GM21423 (cell line): ENCODE measurements at regions not wholly inside any gene's neighbourhood (a gene's known extent, or its start where the extent isn't known, plus 50 kb on each side); places are given as distances from the start of the nearest gene placed in this dataset.

Experiments
- ATAC-seq: cut with Tn5 transposase; IDR thresholded peaks from one replicate; pipeline ENCODE4 v1.9.1; 2021; ENCODE audit warnings: mild to moderate bottlenecking, moderate library complexity; ENCODE audit not compliant: unreplicated experiment

DNA sequence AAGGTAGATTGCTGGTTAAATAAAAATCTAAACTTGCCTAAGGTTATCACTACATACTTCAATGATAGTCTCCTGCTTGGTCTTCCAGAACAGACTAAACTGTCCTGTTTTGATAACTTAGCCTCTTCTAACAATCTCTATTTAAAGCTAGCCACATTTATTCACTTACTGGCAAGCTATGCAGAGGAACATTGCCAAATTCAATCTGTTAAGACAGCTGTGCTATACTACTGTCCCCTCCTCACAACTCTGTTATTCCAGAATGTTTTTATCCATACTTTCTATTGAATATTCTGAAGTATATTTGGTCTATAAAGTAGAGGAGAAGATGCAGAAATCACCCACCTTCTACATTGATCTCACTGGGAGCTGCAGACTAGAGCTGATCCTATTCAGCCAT, 594.0 kb upstream of the CCDC54 start:
- no peak for ATAC-seq

DNA sequence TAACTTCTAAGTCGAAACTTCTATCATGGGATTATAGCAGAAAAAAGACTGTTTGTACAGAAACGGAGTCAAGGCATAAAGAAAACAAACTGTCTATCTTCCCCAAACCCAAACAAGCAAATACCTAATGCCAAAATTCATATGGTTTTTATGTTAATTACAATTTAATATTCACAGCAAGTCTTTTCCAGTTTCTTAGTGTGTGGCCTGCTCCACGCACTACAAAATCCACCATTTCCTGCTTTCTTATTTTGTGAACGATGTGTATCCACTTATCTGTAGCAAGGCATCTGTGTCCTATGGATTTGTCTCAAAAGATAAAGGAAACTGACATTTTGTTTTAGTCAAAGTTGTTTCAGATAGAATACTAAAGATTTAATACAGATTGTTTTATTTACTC, 588.0 kb upstream of the CCDC54 start:
- no peak for ATAC-seq

GRCh38 chr3:106792716-106793115, 584.5 kb upstream of the CCDC54 start:
- ATAC-seq = no peak

- no peak for ATAC-seq
Measured at GRCh38 chr3:106794442-106794841, 582.8 kb upstream of the CCDC54 start.

DNA sequence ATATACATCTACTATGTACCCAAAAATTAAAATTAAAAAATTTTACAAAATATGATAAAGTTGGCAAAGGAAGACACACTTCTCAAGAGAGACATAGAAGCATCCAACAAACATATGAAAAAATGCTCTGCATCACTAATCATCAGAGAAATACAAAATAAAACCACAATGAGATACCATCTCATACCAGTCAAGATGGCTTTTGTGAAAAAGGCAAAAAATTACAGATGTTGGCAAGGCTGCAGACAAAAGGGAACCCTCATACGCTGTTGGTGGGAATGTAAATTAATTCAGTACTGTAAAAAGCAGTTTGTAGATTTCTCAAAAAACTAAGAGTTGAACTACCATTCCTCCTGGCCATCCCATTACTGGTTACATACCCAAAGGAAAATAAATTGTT, 581.7 kb upstream of the CCDC54 start:
- no peak for ATAC-seq

DNA sequence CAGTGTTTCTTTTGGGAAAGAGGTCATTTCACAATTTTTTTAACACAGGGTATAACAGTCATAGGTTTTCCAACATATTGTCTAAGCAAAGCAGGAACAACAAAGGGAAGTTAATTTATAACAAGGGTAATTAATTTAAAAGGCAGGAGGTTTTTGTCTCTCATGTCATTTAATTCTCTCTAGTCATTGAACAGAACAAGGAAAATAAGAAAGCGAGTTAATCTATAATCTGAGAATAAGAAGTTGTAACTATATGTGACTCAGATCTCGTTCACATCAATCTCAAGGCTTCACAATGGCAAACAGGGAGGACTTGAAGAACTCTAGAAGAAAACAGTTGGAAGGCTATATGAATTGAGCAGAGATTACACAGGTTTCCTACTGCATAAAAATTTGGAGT, 579.8 kb upstream of the CCDC54 start:
- ATAC-seq = no peak

DNA sequence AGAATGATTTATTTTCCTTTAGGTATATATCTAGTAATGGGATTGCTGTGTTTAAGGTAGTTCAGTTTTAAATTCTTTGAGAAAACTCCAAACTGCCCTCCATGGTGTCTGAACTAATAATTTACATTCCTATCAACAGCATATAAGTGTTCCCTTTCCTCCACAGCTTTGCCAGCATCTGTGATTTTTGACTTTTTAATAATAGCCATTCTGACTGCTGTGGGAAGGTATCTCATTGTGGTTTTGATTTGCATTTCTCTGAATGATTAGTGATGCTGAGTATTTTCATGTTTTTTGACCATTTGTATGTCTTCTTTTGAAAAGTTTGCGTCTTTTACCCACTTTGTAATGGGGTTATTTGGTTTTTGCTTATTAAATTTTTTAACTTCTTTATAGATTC, 571.6 kb upstream of the CCDC54 start:
- no peak for ATAC-seq

GRCh38 chr3:106806964-106807363, 570.3 kb upstream of the CCDC54 start:
- ATAC-seq = no peak

DNA sequence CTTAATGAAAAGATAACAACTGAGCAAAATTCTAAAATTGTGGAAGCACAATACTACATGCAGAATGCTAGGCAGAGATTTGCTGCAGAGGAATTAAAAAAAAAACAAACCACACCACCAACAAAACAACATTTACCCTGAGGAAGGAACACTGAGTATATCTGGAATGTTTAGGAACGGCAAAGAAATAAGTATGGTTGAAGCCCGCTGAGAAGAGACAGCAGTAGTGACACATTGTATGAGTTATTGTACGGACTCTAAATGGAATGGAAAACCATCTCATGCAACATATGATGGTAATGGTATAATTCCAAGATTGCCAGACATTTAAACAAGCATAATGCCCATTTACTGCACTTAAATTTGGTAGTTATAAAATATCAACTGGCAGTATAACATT, 568.2 kb upstream of the CCDC54 start:
- ATAC-seq = no peak

- ATAC-seq = no peak
Measured at GRCh38 chr3:106809623-106810299, 567.5 kb upstream of the CCDC54 start.

GRCh38 chr3:106810300-106810875, 566.9 kb upstream of the CCDC54 start:
- no peak for ATAC-seq

GRCh38 chr3:106811376-106811775, 565.9 kb upstream of the CCDC54 start:
- ATAC-seq = no peak

- ATAC-seq = no peak
Measured at GRCh38 chr3:106813742-106814141, 563.5 kb upstream of the CCDC54 start.

DNA sequence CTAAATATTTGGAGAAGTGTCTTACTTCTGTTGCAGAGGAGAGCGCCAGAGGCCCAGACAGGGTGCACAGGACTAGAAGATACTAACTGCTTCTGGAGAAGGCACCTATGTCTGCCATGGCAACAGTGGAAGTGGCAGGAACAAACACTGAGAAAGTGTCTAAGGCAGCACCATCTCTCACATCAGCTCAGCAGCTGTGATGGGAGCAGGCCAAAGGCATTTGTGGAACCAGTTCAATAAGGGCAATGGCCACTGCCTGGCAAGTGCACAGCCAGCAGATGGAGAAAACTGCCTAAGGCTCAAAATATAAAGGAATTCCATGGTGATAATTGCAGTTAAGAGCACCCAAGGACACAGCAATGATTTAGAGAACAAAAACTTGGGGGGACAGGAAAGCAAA, 563.0 kb upstream of the CCDC54 start:
- no peak for ATAC-seq

GRCh38 chr3:106816838-106817237, 560.4 kb upstream of the CCDC54 start:
- ATAC-seq = no peak

- no peak for ATAC-seq
Measured at GRCh38 chr3:106817706-106818105, 559.5 kb upstream of the CCDC54 start.

GRCh38 chr3:106819440-106819839, 557.8 kb upstream of the CCDC54 start:
- no peak for ATAC-seq

- ATAC-seq = no peak
Measured at GRCh38 chr3:106820726-106821362, 556.4 kb upstream of the CCDC54 start.

GRCh38 chr3:106821801-106822200, 555.4 kb upstream of the CCDC54 start:
- no peak for ATAC-seq

- ATAC-seq = no peak
Measured at GRCh38 chr3:106822204-106822603, 555.0 kb upstream of the CCDC54 start.

GRCh38 chr3:106823701-106824100, 553.5 kb upstream of the CCDC54 start:
- no peak for ATAC-seq

- ATAC-seq = peak; percentile 54
Measured at GRCh38 chr3:106824856-106825255, 552.4 kb upstream of the CCDC54 start.
